Hematopoietic multipotent progenitor cell treated with erythropoietin and hydrocortisone succinate and interleukin-3 and kit ligand, for 8 days (in vitro differentiated cells): ENCODE measurements at regions not wholly inside any gene's neighbourhood (a gene's known extent, or its start where the extent isn't known, plus 50 kb on each side); places are given as distances from the start of the nearest gene placed in this dataset.

Source experiments
- DNase-seq: peaks from one replicate; pipeline ENCODE4 v3.0.0-alpha.2; 2015

- DNase-seq = no peak
These were observed 211.5 kb upstream of the FOXA2 start for GRCh38 chr20:22795871-22796270.

- no peak for DNase-seq
These were observed 212.2 kb upstream of the FOXA2 start for GRCh38 chr20:22796469-22797077.

- DNase-seq = no peak
These were observed 212.7 kb upstream of the FOXA2 start for GRCh38 chr20:22797103-22797502.

GRCh38 chr20:22799687-22800086 is 215.3 kb upstream of the FOXA2 start:
- no peak for DNase-seq

- no peak for DNase-seq
These were observed 215.8 kb upstream of the FOXA2 start for GRCh38 chr20:22800129-22800528.

GRCh38 chr20:22801528-22801927 is 217.2 kb upstream of the FOXA2 start:
- DNase-seq = no peak

- DNase-seq = no peak
These were observed 217.9 kb upstream of the FOXA2 start for GRCh38 chr20:22802296-22802695.

GRCh38 chr20:22805219-22805618 is 220.8 kb upstream of the FOXA2 start:
- no peak for DNase-seq

GRCh38 chr20:22805996-22806395 is 221.6 kb upstream of the FOXA2 start:
- DNase-seq = no peak

GRCh38 chr20:22807045-22807444 is 222.7 kb upstream of the FOXA2 start:
- no peak for DNase-seq

- no peak for DNase-seq
These were observed 223.4 kb upstream of the FOXA2 start for GRCh38 chr20:22807646-22808244.

- no peak for DNase-seq
These were observed 224.3 kb upstream of the FOXA2 start for GRCh38 chr20:22808628-22809027.

GRCh38 chr20:22810030-22810429 is 225.1 kb upstream of the SSTR4 start:
- DNase-seq = no peak

- DNase-seq = no peak
These were observed 224.2 kb upstream of the SSTR4 start for GRCh38 chr20:22810626-22811569.

GRCh38 chr20:22814471-22815205 is 220.5 kb upstream of the SSTR4 start:
- DNase-seq = no peak

GRCh38 chr20:22815206-22815551 is 219.9 kb upstream of the SSTR4 start:
- no peak for DNase-seq

- no peak for DNase-seq
These were observed 219.4 kb upstream of the SSTR4 start for GRCh38 chr20:22815603-22816315.

- DNase-seq = no peak
These were observed 216.5 kb upstream of the SSTR4 start for GRCh38 chr20:22818636-22819035.

GRCh38 chr20:22819112-22819511 is 216.0 kb upstream of the SSTR4 start:
- DNase-seq = no peak

GRCh38 chr20:22819784-22820183 is 215.3 kb upstream of the SSTR4 start:
- no peak for DNase-seq

GRCh38 chr20:22821081-22821727 is 213.9 kb upstream of the SSTR4 start:
- DNase-seq = no peak

GRCh38 chr20:22821796-22822195 is 213.3 kb upstream of the SSTR4 start:
- DNase-seq = no peak
